H1 (cell line): ENCODE measurements at regions not wholly inside any gene's neighbourhood (a gene's known extent, or its start where the extent isn't known, plus 50 kb on each side); places are given as distances from the start of the nearest gene placed in this dataset.

Experiments
- CTCF ChIA-PET: fragments of 300-600 bp; sonication (Branson Sonifier 250); formaldehyde crosslinking; loops from one replicate; lab custom pipeline; 2021; ENCODE audit not compliant: partially characterized antibody; lab: Charles Lee
- POLR2A ChIA-PET: fragments of 300-600 bp; sonication (Branson Sonifier 250); formaldehyde crosslinking; loops from one replicate; lab custom pipeline; 2021; ENCODE audit warnings: inconsistent platforms; ENCODE audit not compliant: partially characterized antibody; lab: Charles Lee
- DNase-seq, 2 experiments: peaks; one replicate each; pipeline versions ENCODE4 v3.0.0 to v3.0.0-alpha.2; 2010 to 2022; ENCODE audit warnings: low spot score in 2 of 2, low read depth in 1 of 2, mixed read lengths in 1 of 2
- FAIRE-seq: peaks from 2 replicates; lab custom pipeline; 2011; peaks lifted over from hg19 to GRCh38; lab: Jason Lieb, UNC
- H2AFZ ChIP-seq: 2 replicates; pipeline ENCODE4 v1.8.1; 2012; ENCODE audit warnings: low read length, inconsistent platforms
- H2AK5ac ChIP-seq: 2 replicates; pipeline ENCODE4 v1.6.1; 2013; ENCODE audit warnings: low read depth, low read length
- H2BK120ac ChIP-seq: replicated peaks from 2 replicates; pipeline ENCODE3; 2013; ENCODE audit warnings: low read depth, low read length, inconsistent platforms
- H2BK12ac ChIP-seq: 2 replicates; pipeline ENCODE4 v1.6.1; 2013; ENCODE audit warnings: low read depth, low read length
- H2BK15ac ChIP-seq: 2 replicates; pipeline ENCODE4 v1.6.1; 2013; ENCODE audit warnings: low read length
- H2BK20ac ChIP-seq: 2 replicates; pipeline ENCODE4 v1.6.1; 2013; ENCODE audit warnings: low read length
- H2BK5ac ChIP-seq: 2 replicates; pipeline ENCODE4 v1.6.1; 2013; ENCODE audit warnings: low read depth, low read length
- H3K14ac ChIP-seq: 2 replicates; pipeline ENCODE4 v1.6.1; 2013; ENCODE audit warnings: inconsistent platforms; ENCODE audit not compliant: insufficient read length
- H3K18ac ChIP-seq: 2 replicates; pipeline ENCODE4 v1.6.1; 2013; ENCODE audit warnings: low read length; ENCODE audit errors: extremely low read depth
- H3K23ac ChIP-seq: 2 replicates; pipeline ENCODE4 v1.6.1; 2013; ENCODE audit warnings: inconsistent platforms; ENCODE audit not compliant: insufficient read length
- H3K23me2 ChIP-seq: 2 replicates; pipeline ENCODE4 v1.6.1; 2013; ENCODE audit warnings: low read depth, low read length
- H3K27ac ChIP-seq: 2 replicates; pipeline ENCODE4 v1.6.1; 2011; ENCODE audit warnings: low read depth, low read length, inconsistent platforms
- H3K27me3 ChIP-seq, 4 experiments: replicated peaks in 1 of 4; 1 replicate in 1 of 4; 2 replicates in 3 of 4; pipeline versions ENCODE4 v1.6.1 to v1.8.1; 2011 to 2013; ENCODE audit warnings: low read length in 3 of 4, mild to moderate bottlenecking in 3 of 4, inconsistent platforms in 2 of 4, mixed read lengths in 2 of 4, moderate library complexity in 1 of 4; ENCODE audit not compliant: control insufficient read depth in 3 of 4, insufficient read depth in 3 of 4; ENCODE audit errors: extremely low read depth in 1 of 4
- H3K36me3 ChIP-seq, 4 experiments: 2 replicates each; pipeline versions ENCODE4 v1.6.1 to v1.8.1; 2011 to 2013; ENCODE audit warnings: mild to moderate bottlenecking in 4 of 4, low read length in 3 of 4, moderate library complexity in 2 of 4, control low read depth in 1 of 4, inconsistent platforms in 1 of 4; ENCODE audit not compliant: insufficient read depth in 4 of 4, control insufficient read depth in 2 of 4
- H3K4ac ChIP-seq: replicated peaks from 2 replicates; pipeline ENCODE3; 2013; ENCODE audit warnings: low read length, low read depth, mixed read lengths, inconsistent platforms; ENCODE audit not compliant: insufficient read length
- H3K4me1 ChIP-seq, 4 experiments: replicated peaks in 1 of 4; 1 replicate in 1 of 4; 2 replicates in 3 of 4; pipeline versions ENCODE4 v1.6.1 to v1.8.1; 2011 to 2013; ENCODE audit warnings: low read length in 3 of 4, inconsistent platforms in 2 of 4, mixed read lengths in 1 of 4; ENCODE audit not compliant: insufficient read depth in 4 of 4, control insufficient read depth in 3 of 4
- H3K4me2 ChIP-seq, 2 experiments: 2 replicates each; pipeline versions ENCODE4 v1.6.1 to v1.8.1; 2011 to 2013; ENCODE audit warnings: low read depth in 2 of 2, low read length in 2 of 2, control low read depth in 1 of 2, inconsistent platforms in 1 of 2, mild to moderate bottlenecking in 1 of 2; ENCODE audit not compliant: insufficient read depth in 1 of 2
- H3K4me3 ChIP-seq, 4 experiments: fragments of 200-600, 300-600 bp in 1 of 4; sonication (generic), shearing (Covaris generic), sonication (Bioruptor Twin) in 1 of 4; 2 replicates each; pipeline versions ENCODE4 v1.5.1 to v1.8.1; 2011 to 2016; ENCODE audit warnings: low read length in 4 of 4, low read depth in 3 of 4, control low read depth in 2 of 4, inconsistent platforms in 2 of 4, mild to moderate bottlenecking in 2 of 4, mixed read lengths in 1 of 4, moderate library complexity in 1 of 4; ENCODE audit not compliant: insufficient read depth in 2 of 4; ENCODE audit errors: extremely low read depth in 1 of 4
- H3K56ac ChIP-seq: replicated peaks from 2 replicates; pipeline ENCODE3; 2013; ENCODE audit warnings: low read depth, mild to moderate bottlenecking, mixed read lengths, low read length, inconsistent platforms; ENCODE audit not compliant: insufficient read length
- H3K79me1 ChIP-seq: 2 replicates; pipeline ENCODE4 v1.6.1; 2013; ENCODE audit warnings: low read depth, low read length, control low read depth
- H3K79me2 ChIP-seq, 2 experiments: 2 replicates each; pipeline versions ENCODE4 v1.6.1 to v1.8.1; 2012 to 2013; ENCODE audit warnings: low read length in 2 of 2, mild to moderate bottlenecking in 2 of 2, inconsistent platforms in 1 of 2; ENCODE audit not compliant: insufficient read depth in 2 of 2, control insufficient read depth in 1 of 2
- H3K9ac ChIP-seq, 4 experiments: replicated peaks in 1 of 4; 1 replicate in 1 of 4; 2 replicates in 3 of 4; pipeline versions ENCODE4 v1.6.1 to v1.8.1; 2011 to 2013; ENCODE audit warnings: low read depth in 3 of 4, low read length in 3 of 4, control low read depth in 2 of 4, mild to moderate bottlenecking in 2 of 4, moderate library complexity in 2 of 4, inconsistent platforms in 1 of 4; ENCODE audit errors: extremely low read depth in 1 of 4
- H3K9me3 ChIP-seq, 2 experiments: 2 replicates each; pipeline versions ENCODE4 v1.6.1 to v1.8.1; 2012 to 2013; ENCODE audit warnings: mild to moderate bottlenecking in 2 of 2, moderate library complexity in 2 of 2, control low read depth in 1 of 2, inconsistent platforms in 1 of 2, low read depth in 1 of 2, low read length in 1 of 2, mixed read lengths in 1 of 2; ENCODE audit not compliant: insufficient read depth in 2 of 2
- H4K20me1 ChIP-seq, 2 experiments: replicated peaks in 1 of 2; 2 replicates each; pipeline versions ENCODE3 to v1.8.1; 2011 to 2013; ENCODE audit warnings: inconsistent platforms in 2 of 2, low read length in 2 of 2, mild to moderate bottlenecking in 1 of 2; ENCODE audit not compliant: insufficient read depth in 2 of 2, control insufficient read depth in 1 of 2
- H4K5ac ChIP-seq: 2 replicates; pipeline ENCODE4 v1.6.1; 2013; ENCODE audit warnings: low read length, low read depth, mixed read lengths, inconsistent platforms; ENCODE audit not compliant: insufficient read length
- H4K8ac ChIP-seq: 2 replicates; pipeline ENCODE4 v1.8.0; 2013; ENCODE audit warnings: mild to moderate bottlenecking, moderate library complexity, low read length, inconsistent platforms; ENCODE audit not compliant: insufficient read depth; ENCODE audit errors: extremely low read depth
- H4K91ac ChIP-seq: replicated peaks from 2 replicates; pipeline ENCODE3; 2013; ENCODE audit warnings: low read length, mixed read lengths, inconsistent platforms; ENCODE audit not compliant: insufficient read length
- CHD1 ChIP-seq: IDR thresholded peaks from 2 replicates; pipeline ENCODE4 v1.6.1; 2012; ENCODE audit warnings: low read depth, low read length, improper control_type of control experiment
- CTCF ChIP-seq, 3 experiments: IDR thresholded peaks; 1 replicate in 2 of 3; 2 replicates in 1 of 3; pipeline versions ENCODE4 v1.5.1 to v1.6.1; 2011; ENCODE audit warnings: low read length in 3 of 3, mild to moderate bottlenecking in 3 of 3, inconsistent platforms in 2 of 3, low read depth in 1 of 3, moderate library complexity in 1 of 3; ENCODE audit not compliant: insufficient read depth in 1 of 3; ENCODE audit errors: control extremely low read depth in 1 of 3
- RXRA ChIP-seq: IDR thresholded peaks from 2 replicates; pipeline ENCODE4 v1.6.1; 2011; ENCODE audit warnings: low read depth, mild to moderate bottlenecking, low read length, moderate library complexity; ENCODE audit not compliant: insufficient read depth
- SP4 ChIP-seq: IDR thresholded peaks from 2 replicates; pipeline ENCODE4 v1.6.1; 2012; ENCODE audit warnings: low read length, inconsistent platforms
- WGBS, 2 experiments: shearing (Covaris generic) in 1 of 2; methylation state at CpG; one replicate each; pipeline versions ENCODE4 v1.1.6 to v1.1.7; 2013 to 2015; ENCODE audit warnings: low lambda C conversion rate in 2 of 2, mixed read lengths in 2 of 2, inconsistent platforms in 1 of 2, low coverage in 1 of 2, missing lambda C conversion rate in 1 of 2; ENCODE audit not compliant: insufficient replicate concordance in 2 of 2, insufficient coverage in 1 of 2, insufficient read length in 1 of 2; ENCODE audit errors: extremely low coverage in 1 of 2, missing lambda C conversion rate in 1 of 2; 5-methylcytosine and 5-hydroxymethylcytosine counted together

- Histone ChIP-seq H3K4me2 (no peak overlapping the region), H3K23ac (no peak overlapping the region), H2BK12ac (no peak overlapping the region), H2BK20ac (no peak overlapping the region), H3K79me1 (no peaks in the 10 kb centered on the region), H2BK120ac (no peak overlapping the region), H3K27me3 (no peaks in the 10 kb centered on the region), H3K18ac (no peak overlapping the region), H3K56ac (no peak overlapping the region), H3K36me3 (no peaks in the 10 kb centered on the region; a peak in 1 of 8 replicates), H4K91ac (no peak overlapping the region), H3K27ac (no peak overlapping the region), H2AFZ (no peak overlapping the region), H3K4ac (no peak overlapping the region), H3K4me1 (no peaks in the 10 kb centered on the region), H3K9ac (no peak overlapping the region), H3K4me3 (no peak overlapping the region), H4K5ac (no peak overlapping the region), H4K8ac (no peak overlapping the region), H3K79me2 (no peaks in the 10 kb centered on the region), H3K14ac (no peak overlapping the region), H2AK5ac (no peak overlapping the region), H2BK15ac (no peak overlapping the region), H3K23me2 (no peaks in the 10 kb centered on the region), H3K9me3 (peaks cover 10 to 15% of the 10 kb centered on the region in 2 experiments), H2BK5ac (no peak overlapping the region), H4K20me1 (no peaks in the 10 kb centered on the region)
- WGBS, 2 experiments, result 97% methylated on average over 2 of the region's 2 CpGs; no CpG with 5 or more reads in 1 of the 2 experiments
- ChIA-PET CTCF (no interaction called here), POLR2A (no interaction called here)
- FAIRE-seq (no peak), DNase-seq (no peak)
- TF ChIP-seq CHD1 (no peak), SP4 (no peak), RXRA (no peak), CTCF (IDR thresholded peaks at IDR 0.05; ENCODE audit: control extremely low read depth in 1 of 3, insufficient read depth in 1 of 3, low read depth in 1 of 3, low read length in 3 of 3) (no peak)
These were observed 1007.9 kb upstream of the CITED2 start for GRCh38 chr6:140382355-140382754.
